SK-N-DZ (cell line): ENCODE measurements at regions not wholly inside any gene's neighbourhood (a gene's known extent, or its start where the extent isn't known, plus 50 kb on each side); places are given as distances from the start of the nearest gene placed in this dataset.
"Not testable (repeated sequence)": the region's sequence is repeated elsewhere in the genome, so short reads cannot be mapped to it uniquely, and the experiment has no call there.

Source experiments
- DNase-seq: peaks from one replicate; pipeline ENCODE4 v3.0.0-alpha.2; 2015; ENCODE audit warnings: low spot score

DNA sequence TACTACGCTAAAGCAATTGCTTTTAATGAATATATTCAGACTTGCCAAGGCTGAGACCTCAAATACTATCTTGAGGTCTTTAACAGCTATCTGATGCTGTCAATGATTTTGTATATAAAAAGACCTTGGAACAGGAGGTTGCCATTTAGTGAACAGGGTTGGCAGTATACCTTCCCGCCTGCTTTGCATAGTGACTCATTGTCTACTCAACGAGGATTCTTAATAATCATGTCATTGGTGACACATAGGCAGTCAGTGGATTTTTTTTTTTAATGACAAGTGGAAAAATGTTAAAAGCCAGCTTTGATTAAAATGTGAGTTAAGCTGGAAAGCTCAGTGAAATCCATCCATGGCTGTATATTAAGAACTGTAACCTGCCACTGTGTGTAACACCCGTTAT lies 164.0 kb downstream of the ASMT start:
- DNase-seq = no peak

DNA sequence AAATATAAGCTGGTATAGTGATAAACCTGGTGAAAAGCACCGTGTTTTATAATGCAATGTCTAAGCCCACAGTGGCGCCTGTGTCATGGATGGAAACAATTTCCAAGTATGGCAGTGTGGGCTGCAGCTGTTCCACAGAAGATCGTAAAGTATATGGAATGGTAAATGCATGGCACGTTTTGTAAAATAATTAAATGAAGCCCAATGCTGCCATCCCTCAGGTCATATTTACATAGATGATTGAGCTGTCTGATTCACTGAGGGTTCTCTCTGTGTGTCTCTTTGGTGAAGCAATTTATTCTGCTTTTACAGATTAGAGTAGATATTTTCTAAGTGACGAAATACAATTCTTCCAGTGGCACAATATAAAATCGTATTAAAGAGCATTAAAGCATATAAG lies 164.8 kb downstream of the ASMT start:
- DNase-seq = no peak

DNA sequence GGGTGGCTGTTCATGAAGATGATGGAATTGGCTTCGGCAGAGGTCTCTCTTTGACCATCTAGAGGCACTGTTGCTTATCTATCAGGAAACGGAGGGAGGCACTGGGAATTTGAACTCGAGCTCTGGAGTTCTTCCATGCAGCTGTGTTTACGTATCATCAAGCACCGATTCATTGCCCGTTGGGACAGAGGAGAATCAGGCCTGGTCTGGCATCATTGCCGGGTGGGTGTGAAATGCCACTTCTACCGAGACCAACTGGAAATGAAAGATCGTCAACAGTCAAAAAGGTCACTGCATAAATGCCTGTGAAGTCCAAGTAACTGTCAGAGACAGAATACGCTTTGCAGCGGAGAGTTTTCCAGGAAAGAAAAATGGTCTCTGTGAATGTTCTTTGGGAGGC lies 166.9 kb downstream of the ASMT start:
- DNase-seq = no peak

DNA sequence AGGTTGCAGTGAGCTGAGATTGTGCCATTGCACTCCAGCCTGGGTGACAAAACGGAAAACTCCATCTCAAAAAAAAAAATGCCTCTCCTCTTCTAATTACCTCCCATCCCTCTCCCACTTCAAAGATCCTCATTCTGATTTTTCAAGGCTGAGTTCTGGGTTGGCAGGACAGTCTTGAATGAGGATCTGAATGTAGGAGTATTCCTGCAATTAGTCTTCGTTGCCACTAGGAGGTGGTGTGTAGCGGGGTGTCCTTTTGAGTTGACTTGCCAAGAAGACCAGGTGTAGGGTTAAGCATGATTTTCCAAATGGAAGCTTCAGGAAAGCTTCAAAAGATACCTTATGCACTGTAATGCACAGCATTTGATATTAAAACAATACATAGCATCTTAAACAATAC lies 169.9 kb downstream of the ASMT start:
- no peak for DNase-seq

DNA sequence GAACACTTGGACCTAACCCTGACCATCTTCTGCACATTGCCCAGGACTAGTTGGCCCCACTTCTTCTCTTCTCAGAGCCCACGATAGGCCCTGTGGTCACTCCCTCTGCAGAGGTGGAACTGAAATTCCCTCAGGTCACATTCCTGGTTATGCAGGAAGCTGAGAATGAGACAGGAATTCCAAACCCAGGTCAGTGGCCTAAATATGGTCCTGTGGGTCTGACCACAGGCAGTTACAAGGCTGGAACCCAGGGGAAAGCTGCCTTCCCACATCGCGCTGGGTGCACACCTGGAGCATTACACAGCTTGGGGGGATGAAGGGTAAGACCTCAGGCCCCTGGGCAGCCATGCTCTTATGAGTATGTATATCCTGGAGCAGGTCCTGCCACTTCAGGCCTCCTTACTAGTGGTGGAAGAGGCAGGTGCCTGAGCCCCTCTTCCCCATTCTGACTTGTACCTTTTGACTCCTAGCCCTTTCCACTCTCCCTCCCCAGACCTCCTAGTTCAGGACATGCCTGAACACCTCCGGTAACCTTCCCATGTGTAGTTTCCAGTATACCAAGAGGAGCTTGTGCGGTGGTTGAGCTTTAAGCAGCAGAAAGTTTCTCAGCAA lies 173.5 kb downstream of the ASMT start:
- DNase-seq = no peak

DNA sequence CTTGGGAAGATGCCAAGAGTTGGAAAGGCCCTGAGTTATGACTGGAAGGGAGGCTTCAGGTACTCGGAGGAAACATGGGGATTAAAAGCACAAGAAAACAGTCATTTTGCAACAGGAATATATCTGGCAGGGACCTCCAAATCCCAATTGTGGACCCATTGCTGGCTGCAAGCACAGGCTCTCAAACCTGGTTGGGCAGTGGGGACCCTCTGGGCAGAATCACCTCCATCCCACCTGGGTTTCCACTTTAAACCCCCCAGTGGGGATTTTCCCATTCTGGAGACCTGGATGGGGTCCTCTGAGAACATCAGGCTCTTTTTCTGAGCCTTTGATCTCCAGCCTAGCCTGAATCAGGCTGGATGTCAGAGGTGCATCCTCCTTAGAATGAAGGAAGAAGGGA lies 177.8 kb downstream of the ASMT start:
- no peak for DNase-seq

DNA sequence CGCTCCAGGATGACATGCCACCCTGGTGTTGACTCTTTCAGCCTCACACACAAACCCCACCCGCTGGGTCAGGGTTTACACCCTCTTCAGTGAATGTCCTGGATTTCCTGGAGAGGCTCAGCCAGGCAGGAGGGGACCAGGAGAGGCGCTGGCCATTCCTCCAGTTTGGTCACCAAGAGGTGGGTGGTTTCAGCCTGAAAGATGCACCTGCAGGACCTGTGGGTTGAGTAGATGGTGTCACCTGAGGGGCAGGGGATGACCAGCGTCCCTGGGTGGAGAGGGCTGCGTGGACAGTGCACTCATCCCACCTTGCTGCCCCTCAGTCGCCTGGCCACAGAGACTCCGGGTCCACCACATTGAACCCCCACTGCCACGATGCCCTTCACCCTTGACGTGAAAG lies 179.7 kb downstream of the ASMT start:
- DNase-seq = no peak

DNA sequence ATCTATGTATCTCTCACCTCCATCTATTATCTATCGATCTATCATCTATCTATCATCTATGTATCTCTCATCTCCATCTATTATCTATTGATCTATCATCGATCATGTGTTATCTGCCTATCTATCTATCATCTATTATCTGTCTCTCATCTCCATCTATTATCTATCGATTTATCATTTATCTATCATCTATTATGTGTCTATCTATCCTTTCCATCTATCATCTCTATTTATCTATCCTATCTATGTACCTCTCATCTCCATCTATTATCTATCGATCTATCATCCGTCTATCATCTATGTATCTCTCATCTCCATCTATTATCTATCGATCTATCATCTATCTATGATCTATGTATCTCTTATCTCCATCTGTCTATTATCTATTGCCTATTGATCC lies 188.1 kb downstream of the ASMT start:
- no peak for DNase-seq

DNA sequence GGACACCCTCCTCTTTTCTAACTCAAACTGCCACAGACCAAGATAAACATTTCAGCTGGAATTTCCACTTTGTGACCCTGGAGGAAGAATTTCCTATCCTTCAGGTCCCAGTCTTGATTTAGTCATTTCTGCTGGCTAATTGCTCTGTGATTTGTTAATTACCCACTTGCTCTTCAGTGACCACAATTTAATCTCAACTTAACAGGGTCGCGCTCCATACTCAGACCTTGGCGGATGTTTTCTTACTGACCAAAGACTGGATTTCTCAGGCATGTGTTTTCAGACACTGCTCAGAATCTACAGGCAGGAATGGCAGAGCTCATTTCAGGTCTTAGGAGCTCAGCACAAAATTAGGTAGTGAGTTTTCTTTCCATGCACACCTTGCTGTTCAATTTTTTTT lies 188.9 kb downstream of the ASMT start:
- no peak for DNase-seq

DNA sequence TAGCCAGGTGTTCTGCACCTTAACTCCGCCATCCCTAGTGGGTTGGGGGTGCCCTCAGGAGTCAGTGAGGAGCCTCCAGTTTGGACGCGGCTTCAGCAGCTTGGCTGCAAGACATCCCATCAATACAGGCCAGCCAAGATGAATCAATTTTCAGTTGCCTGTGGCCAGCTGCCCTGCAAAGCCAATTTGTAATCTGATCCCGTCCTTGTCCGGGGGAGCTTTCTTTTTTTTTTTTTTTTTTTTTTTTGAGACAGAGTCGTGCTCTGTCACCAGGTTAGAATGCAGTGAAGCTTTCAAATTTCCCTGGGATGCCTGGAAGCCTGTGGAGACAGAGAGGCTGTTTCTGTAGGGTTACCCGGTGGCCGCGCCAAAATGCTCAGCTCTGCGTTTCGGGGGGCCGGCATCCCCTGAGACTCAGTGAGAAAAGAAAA lies 192.5 kb downstream of the ASMT start:
- peak; percentile 53 for DNase-seq

DNA sequence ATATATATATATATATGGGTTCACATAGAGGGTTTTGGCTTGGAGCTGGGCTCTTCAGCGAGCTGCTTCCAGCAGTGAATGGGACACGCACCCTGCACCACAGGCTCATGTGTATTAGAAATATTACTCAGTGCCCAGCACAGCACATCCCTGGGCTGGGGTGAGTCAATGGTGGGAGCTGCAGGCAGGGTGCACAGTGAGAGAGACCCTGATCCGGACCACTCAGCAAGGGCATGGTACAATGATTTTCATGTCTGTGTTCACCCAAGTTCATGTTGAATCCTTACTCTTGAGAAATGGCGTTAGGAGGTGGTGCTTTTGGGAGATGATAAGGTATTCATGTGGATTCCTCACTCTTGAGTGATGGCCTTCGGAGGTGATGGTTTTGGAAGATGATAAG lies 194.7 kb downstream of the ASMT start:
- DNase-seq = no peak

DNA sequence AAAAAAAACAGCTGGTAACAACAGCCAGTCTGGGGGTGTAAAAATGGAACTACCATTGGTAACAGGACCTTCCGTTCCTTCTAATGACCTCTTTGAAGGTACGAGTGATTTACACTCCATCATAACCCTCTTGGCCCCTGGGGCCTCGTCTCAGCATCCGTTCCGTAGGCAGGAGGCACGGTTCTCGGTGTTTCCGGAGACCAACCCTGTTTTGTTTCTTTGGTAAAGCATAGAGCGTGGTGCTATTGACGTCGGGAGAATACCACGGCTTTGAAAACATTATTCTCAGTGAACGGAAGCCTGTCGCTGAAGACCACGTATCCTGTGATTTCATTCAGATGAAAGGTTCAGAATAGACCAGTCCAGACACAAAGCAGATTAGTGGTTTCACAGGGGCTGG lies 198.9 kb downstream of the ASMT start:
- no peak for DNase-seq

DNA sequence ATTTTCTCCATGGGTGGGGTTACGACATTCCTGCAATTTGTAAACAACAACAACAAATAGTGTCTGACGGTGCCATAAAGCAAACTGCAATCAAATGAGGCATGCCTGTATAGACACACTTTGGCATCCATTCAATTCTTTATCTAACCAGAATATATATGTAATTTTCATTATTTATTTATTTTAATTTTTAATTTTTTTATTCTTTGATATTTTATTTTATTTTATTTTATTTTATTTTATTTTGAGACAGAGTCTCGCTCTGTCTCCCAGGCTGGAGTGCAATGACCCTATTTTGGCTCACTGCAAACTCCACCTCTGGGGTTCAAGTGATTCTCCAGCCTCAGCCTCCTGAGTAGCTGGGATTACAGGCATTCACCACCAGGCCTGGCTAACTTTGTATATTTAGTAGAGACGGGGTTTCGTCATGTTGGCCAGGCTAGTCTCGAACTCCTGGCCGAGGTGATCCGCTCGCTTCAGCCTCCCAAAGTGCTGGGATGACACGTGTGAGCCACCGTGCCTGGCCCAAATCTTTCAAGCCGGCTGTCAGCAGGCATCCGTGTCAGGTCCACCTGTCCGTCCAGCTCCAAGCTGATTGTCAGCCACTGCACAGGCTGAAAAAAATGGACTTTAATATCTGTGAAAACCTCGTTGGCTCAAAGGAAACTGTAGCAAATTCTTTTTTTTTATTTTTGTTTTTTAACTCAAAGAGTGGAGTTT lies 200.8 kb downstream of the ASMT start:
- DNase-seq = no peak

DNA sequence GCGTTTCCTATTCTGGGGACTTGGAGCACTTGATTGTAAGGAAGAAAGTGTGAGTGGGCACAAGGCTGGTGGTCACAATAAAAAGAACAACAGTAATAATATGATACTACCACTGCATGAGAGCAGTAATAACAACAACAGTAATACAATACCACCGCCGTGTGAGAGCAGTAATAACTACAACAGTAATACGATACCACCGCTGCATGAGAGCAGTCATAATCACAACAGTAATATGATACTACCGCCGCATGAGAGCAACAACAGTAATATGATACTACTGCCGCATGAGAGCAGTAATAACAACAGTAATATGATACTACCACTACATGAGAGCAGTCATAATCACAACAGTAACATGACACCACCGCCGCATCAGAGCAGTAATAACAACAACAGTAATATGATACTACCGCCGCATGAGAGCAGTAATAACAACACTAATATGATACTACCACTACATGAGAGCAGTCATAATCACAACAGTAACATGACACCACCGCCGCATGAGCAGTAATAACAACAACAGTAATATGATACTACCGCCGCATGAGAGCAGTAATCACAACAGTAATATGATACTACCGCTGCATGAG lies 201.6 kb downstream of the ASMT start:
- not testable (repeated sequence) for DNase-seq

DNA sequence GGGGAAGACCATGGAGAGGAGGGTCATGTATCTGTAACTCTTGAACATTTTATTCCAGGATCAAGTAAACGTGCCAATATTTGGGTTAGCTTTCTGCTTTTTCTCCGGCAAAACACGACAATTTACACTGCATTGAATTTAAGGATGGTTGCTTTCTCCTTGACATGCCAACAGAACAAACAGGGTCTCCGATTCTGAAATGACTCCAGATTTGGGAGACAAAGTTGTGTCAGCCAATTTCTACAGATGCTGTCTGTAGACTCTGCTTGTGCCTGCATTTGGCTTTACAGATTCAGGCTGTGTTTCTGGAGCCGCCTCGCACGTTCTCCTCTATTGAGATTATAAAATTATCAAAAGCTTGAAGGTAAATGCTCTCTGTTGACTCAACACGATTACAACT lies 207.0 kb downstream of the ASMT start:
- DNase-seq = no peak

DNA sequence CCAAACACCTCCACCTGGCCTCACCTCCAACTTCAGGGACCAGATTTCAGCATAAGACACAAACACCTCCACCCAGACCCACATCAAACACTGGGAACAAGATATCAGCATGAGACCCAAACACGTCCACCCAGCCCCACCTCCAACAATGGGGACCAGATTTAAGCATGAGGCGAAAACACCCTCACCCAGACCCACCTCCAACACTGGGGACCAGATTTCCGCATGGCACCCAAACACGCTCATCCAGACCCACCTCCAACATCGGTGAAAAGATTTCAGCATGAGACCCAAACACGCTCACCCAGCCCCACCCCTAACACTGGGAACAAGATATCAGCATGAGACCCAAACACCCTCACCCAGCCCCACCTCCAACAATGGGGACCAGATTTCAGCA lies 210.0 kb downstream of the ASMT start:
- DNase-seq = no peak

DNA sequence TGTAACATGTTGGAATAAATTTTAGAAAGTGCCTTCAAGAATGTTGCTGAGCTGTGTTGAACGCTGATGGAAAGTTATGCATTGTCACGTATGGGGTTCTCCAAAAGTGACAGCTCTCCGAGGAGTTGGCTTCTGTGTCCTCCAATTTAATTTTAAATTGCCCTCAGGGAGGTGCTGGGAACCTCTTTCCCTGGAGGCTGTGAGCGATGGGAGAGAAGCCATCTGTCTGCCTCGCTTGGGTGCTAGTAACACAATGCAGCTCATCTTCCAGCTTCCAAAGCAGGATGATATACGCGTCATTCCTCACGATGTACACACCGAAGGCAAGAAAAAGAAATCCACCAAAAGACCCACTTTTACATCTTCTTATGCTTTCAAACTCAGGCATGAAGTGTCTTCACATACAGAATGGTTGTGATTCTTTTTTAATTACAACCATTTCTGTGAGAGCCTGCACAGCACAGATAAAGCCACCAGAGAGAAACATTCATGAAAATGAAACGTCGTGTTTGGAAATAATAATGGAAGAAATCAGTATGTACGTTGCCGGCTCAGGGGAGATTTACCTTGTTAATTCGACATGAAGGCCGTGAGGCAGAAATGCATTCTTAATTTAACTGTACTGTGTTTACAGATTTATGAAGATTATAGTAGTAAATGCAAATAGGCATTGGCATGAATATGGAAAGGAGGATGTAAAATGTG lies 218.9 kb downstream of the ASMT start:
- no peak for DNase-seq

DNA sequence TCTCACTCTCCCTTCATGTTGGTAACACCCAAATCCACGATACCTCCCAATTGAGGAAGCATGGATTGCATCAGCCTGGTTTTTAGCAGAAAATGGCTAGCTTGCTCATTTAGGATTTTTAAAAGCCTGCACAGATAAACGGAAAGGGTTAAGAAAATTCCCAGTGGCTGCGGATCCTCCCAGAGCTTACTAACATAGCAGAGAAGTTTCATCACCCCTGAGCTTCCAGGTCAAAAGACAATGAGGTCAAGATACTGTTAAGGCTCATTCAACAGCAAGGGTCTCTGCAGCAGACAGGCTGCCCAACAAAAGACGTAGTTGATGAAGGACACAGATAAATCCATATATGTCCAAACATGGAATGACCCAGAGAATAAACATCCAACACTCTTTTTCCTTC lies 220.2 kb downstream of the ASMT start:
- no peak for DNase-seq

DNA sequence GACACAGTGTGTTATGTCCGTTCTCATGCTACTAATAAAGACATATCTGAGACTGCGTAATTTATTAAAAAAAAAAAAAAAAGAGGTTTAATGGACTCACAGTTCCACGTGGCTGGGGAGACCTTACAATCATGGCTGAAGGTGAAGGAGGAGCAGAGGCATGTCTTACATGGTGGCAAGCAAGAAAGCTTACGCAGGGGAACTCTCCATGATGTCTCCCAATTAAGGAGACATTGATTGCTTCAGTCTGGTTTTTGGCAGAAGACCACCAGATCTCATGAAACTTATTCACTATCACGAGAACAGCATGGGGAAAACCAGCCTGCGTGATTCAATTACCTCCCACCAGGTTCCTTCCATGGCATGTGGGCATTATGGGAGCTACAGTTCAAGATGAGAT lies 221.8 kb downstream of the ASMT start:
- no peak for DNase-seq

DNA sequence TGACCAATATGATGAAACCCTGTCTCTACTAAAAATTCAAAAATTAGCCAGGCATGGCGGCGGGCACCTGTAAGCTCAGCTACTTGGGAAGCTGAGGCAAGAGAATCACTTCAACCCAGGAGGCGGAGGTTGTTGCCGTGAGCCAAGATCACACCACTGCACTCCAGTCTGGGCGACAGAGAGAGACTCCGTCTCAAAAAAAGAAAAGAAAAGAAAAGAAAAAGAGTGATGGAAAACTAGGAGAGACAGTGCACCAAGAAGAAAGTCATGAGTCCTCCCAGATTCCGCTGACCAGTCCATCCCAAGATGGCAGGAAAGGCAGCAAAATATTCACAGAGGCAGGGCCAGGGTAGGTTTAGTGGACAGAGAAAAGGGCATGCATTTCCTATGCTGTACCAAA lies 226.9 kb downstream of the ASMT start:
- DNase-seq = no peak

DNA sequence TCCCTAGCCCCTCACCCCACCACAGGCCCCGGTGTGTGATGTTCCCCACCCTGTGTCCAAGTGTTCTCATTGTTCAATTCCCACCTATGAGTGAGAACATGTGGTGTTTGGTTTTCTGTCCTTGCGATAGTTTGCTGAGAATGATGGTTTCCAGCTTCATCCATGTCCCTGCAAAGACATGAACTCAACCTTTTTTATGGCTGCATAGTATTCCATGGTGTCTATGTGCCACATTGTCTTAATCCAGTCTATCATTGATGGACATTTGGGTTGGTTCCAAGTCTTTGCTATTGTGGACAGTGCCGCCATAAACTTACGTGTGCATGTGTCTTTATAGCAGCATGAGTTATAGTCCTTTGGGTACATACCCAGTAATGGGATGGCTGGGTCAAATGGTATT lies 232.1 kb downstream of the ASMT start:
- not testable (repeated sequence) for DNase-seq

DNA sequence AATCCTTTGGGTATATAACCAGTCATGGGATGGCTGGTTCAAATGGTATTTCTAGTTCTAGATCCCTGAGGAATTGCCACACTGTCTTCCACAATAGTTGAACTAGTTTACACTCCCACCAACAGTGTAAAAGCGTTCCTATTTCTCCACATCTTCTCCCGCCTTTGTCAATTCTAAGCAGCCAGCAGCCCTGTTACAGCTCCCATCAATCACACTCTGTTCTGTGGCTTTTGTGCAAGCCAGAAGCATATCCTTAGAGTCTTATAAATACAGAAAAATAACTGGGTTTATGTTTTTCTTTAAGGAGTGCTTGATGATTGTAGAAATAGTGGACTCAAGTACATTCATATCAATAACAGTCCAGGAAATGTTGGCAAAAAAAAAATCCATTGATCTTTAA lies 232.9 kb downstream of the ASMT start:
- DNase-seq = not testable (repeated sequence)

DNA sequence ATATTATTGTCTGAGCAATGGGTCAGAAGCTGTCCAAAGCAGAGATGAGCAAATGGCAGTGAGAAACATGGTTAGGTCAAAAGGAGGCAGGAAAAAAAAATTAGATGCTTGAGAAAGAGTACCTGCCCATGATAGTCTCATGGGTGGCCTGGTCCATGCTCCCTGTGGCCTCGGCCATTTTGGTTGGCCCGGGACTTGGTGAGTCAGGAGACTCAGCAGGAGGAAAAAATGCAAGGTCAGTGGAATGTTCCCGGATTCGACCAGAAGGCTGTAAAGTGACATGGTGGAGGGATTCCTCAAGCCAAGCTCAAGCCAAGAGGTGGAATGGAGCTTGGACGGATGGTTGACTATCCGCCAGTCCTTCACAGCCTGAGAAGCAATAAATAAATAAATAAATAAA lies 236.7 kb downstream of the ASMT start:
- no peak for DNase-seq
